ENCODE measurements at regions not wholly inside any gene's neighbourhood (a gene's known extent, or its start where the extent isn't known, plus 50 kb on each side); places are given as distances from the start of the nearest gene placed in this dataset.

GRCh38 chr5:17433406-17433805 is 64.6 kb upstream of the TAF11L2 start:
- DNase-seq, result no peak

- DNase-seq, result no peak
These were observed 63.0 kb upstream of the TAF11L2 start for GRCh38 chr5:17434982-17435381.

GRCh38 chr5:17436350-17436749 is 61.7 kb upstream of the TAF11L2 start:
- DNase-seq, result no peak

GRCh38 chr5:17436761-17437221 is 61.2 kb upstream of the TAF11L2 start:
- DNase-seq, result no peak

- no peak for DNase-seq
These were observed 60.0 kb upstream of the TAF11L2 start for GRCh38 chr5:17438027-17438426.

GRCh38 chr5:17439956-17440355 is 58.1 kb upstream of the TAF11L2 start:
- no peak for DNase-seq

GRCh38 chr5:17440766-17441165 is 57.3 kb upstream of the TAF11L2 start:
- no peak for DNase-seq

- no peak for DNase-seq
These were observed 56.7 kb upstream of the TAF11L2 start for GRCh38 chr5:17441351-17441750.

GRCh38 chr5:17443333-17444130 is 54.5 kb upstream of the TAF11L2 start:
- DNase-seq, result no peak

- DNase-seq, result no peak
These were observed 53.5 kb upstream of the TAF11L2 start for GRCh38 chr5:17444496-17444895.

- no peak for DNase-seq
These were observed 52.8 kb upstream of the TAF11L2 start for GRCh38 chr5:17445185-17445584.
